ENCODE measurements at regions not wholly inside any gene's neighbourhood (a gene's known extent, or its start where the extent isn't known, plus 50 kb on each side); places are given as distances from the start of the nearest gene placed in this dataset.

- CTCF ChIA-PET = no interaction called here
- TF ChIP-seq ZNF555 (tag by site-specific recombination; conservative IDR thresholded peaks at IDR 0.05) (no peak), ZNF596 (tag by site-specific recombination; IDR thresholded peaks at IDR 0.05) (no peak), OSR2 (tag by site-specific recombination; IDR thresholded peaks at IDR 0.05) (no peak), ZNF664 (tag by site-specific recombination; IDR thresholded peaks at IDR 0.05) (no peak), KLF1 (tag by site-specific recombination; IDR thresholded peaks at IDR 0.05) (no peak), KLF17 (tag by site-specific recombination; IDR thresholded peaks at IDR 0.05) (no peak), ZBTB10 (tag by site-specific recombination; IDR thresholded peaks at IDR 0.05) (no peak), ZNF169 (tag by site-specific recombination; IDR thresholded peaks at IDR 0.05) (no peak), EGR2 (tag by site-specific recombination; IDR thresholded peaks at IDR 0.05; ENCODE audit: low read depth) (no peak)
- H3K36me3 ChIP-seq (ENCODE audit: control insufficient read depth in 2 of 2, insufficient read depth in 1 of 2, low read length in 2 of 2) = no peaks in the 10 kb centered on the region
These were observed 876.3 kb upstream of the CTNND2 start for GRCh38 chr5:12780536-12780935.

GRCh38 chr5:12777342-12777741 lies 873.1 kb upstream of the CTNND2 start:
- no peaks in the 10 kb centered on the region for H3K9me3 ChIP-seq (ENCODE audit: control insufficient read depth, insufficient read depth, low read depth, low read length)
- no peak overlapping the region for H3K27ac ChIP-seq (ENCODE audit: extremely low read depth, low read depth, low read length)
- CTCF ChIA-PET = no interaction called here
- POLR2A ChIA-PET = no interaction called here
- no peaks in the 10 kb centered on the region for H3K36me3 ChIP-seq (ENCODE audit: control insufficient read depth in 2 of 2, insufficient read depth in 1 of 2, low read length in 2 of 2)
- no peak overlapping the region for H3K4me3 ChIP-seq (ENCODE audit: low read depth, low read length)
- no peaks in the 10 kb centered on the region for H3K4me1 ChIP-seq (ENCODE audit: control insufficient read depth, insufficient read depth, low read length)
- TF ChIP-seq ZNF221 (tag by site-specific recombination; IDR thresholded peaks at IDR 0.05; ENCODE audit: borderline replicate concordance) = no peak
- TF ChIP-seq ZNF48 (tag by site-specific recombination; IDR thresholded peaks at IDR 0.05) = no peak
- no peak for TF ChIP-seq ZNF785 (tag by site-specific recombination; IDR thresholded peaks at IDR 0.05)
- TF ChIP-seq ZBTB48 (tag by site-specific recombination; IDR thresholded peaks at IDR 0.05) = no peak
- no peak for TF ChIP-seq ZNF837 (tag by site-specific recombination; IDR thresholded peaks at IDR 0.05)
- no peak for TF ChIP-seq ZBTB10 (tag by site-specific recombination; IDR thresholded peaks at IDR 0.05)
- no peak for TF ChIP-seq ZFHX2 (tag by site-specific recombination; conservative IDR thresholded peaks at IDR 0.05)
- TF ChIP-seq HOXC10 (CRISPR knock-in tag; IDR thresholded peaks at IDR 0.05) = no peak
- TF ChIP-seq OSR2 (tag by site-specific recombination; IDR thresholded peaks at IDR 0.05) = no peak
- TF ChIP-seq ZNF548 (tag by site-specific recombination; IDR thresholded peaks at IDR 0.05) = no peak
- TF ChIP-seq ZNF530 (tag by site-specific recombination; IDR thresholded peaks at IDR 0.05; ENCODE audit: low read depth) = no peak
- TF ChIP-seq ZBTB7A (tag by site-specific recombination; IDR thresholded peaks at IDR 0.05; ENCODE audit: low read depth) = no peak
- TF ChIP-seq GLIS2 (tag by site-specific recombination; IDR thresholded peaks at IDR 0.05) = no peak
- TF ChIP-seq ZNF426 (tag by site-specific recombination; IDR thresholded peaks at IDR 0.05) = no peak
- TF ChIP-seq ZNF664 (tag by site-specific recombination; IDR thresholded peaks at IDR 0.05) = no peak
- no peak for TF ChIP-seq ZNF645 (tag by site-specific recombination; IDR thresholded peaks at IDR 0.05)
- no peak for TF ChIP-seq MEIS1 (CRISPR knock-in tag; IDR thresholded peaks at IDR 0.05; ENCODE audit: borderline replicate concordance)
- TF ChIP-seq ZNF488 (tag by site-specific recombination; IDR thresholded peaks at IDR 0.05) = no peak
- no peak for TF ChIP-seq ZNF513 (tag by site-specific recombination; IDR thresholded peaks at IDR 0.05)

More at GRCh38 chr5:12780536-12780935, 876.3 kb upstream of the CTNND2 start:
- Histone ChIP-seq H3K27ac (ENCODE audit: extremely low read depth, low read depth, low read length) (no peak overlapping the region), H3K4me3 (ENCODE audit: low read depth, low read length) (no peak overlapping the region), H3K9me3 (ENCODE audit: control insufficient read depth, insufficient read depth, low read depth, low read length) (no peaks in the 10 kb centered on the region), H3K4me1 (ENCODE audit: control insufficient read depth, insufficient read depth, low read length) (no peaks in the 10 kb centered on the region)
- POLR2A ChIA-PET = no interaction called here
